Endothelial cell of umbilical vein (primary cell): ENCODE measurements at regions not wholly inside any gene's neighbourhood (a gene's known extent, or its start where the extent isn't known, plus 50 kb on each side); places are given as distances from the start of the nearest gene placed in this dataset.
"Not testable (repeated sequence)": the region's sequence is repeated elsewhere in the genome, so short reads cannot be mapped to it uniquely, and the experiment has no call there.

Source experiments
- BruUV-seq: library from RNA; stranded (reverse); fragments of 400-500 nt; replicated peaks from 2 replicates; lab custom pipeline; 2021; lab: Mats Ljungman, UMichigan
- CTCF ChIA-PET: fragments of 300-600, 350-600 bp; sonication (Branson Sonifier 250); formaldehyde crosslinking; loops from one replicate; lab custom pipeline; 2021; ENCODE audit warnings: antibody characterized with exemption, inconsistent platforms; lab: Charles Lee
- POLR2A ChIA-PET: fragments of 300-600, 350-600 bp; sonication (Branson Sonifier 250); formaldehyde crosslinking; loops from one replicate; lab custom pipeline; 2021; ENCODE audit warnings: antibody characterized with exemption, inconsistent platforms; lab: Charles Lee
- DNase-seq: peaks from one replicate; pipeline ENCODE4 v3.0.0-alpha.2; 2011; ENCODE audit warnings: low read depth, low spot score
- FAIRE-seq: peaks from 2 replicates; lab custom pipeline; 2011; peaks lifted over from hg19 to GRCh38; lab: Jason Lieb, UNC
- H2AFZ ChIP-seq: 2 replicates; pipeline ENCODE4 v1.6.0; 2012; ENCODE audit warnings: low read depth, low read length, control low read depth, inconsistent platforms
- H3K27ac ChIP-seq: 2 replicates; pipeline ENCODE4 v1.5.1; 2011; ENCODE audit warnings: low read depth, mild to moderate bottlenecking, control low read depth, low read length, moderate library complexity; ENCODE audit not compliant: insufficient read depth
- H3K27me3 ChIP-seq, 2 experiments: 2 replicates each; pipeline versions ENCODE4 v1.6.0 to v1.6.1; 2011; ENCODE audit warnings: low read length in 2 of 2, mixed read lengths in 1 of 2; ENCODE audit not compliant: control insufficient read depth in 2 of 2, insufficient read depth in 2 of 2
- H3K36me3 ChIP-seq, 2 experiments: 2 replicates in 1 of 2; 3 replicates in 1 of 2; pipeline ENCODE4 v1.5.1; 2011; ENCODE audit warnings: low read length in 2 of 2, mild to moderate bottlenecking in 1 of 2, moderate library complexity in 1 of 2; ENCODE audit not compliant: control insufficient read depth in 2 of 2, insufficient read depth in 2 of 2; ENCODE audit errors: extremely low read depth in 1 of 2
- H3K4me1 ChIP-seq: 3 replicates; pipeline ENCODE4 v1.5.1; 2011; ENCODE audit warnings: mild to moderate bottlenecking, low read length; ENCODE audit not compliant: control insufficient read depth, insufficient read depth; ENCODE audit errors: extremely low read depth
- H3K4me2 ChIP-seq: 2 replicates; pipeline ENCODE4 v1.6.1; 2011; ENCODE audit warnings: low read length, control low read depth, mixed read lengths; ENCODE audit not compliant: insufficient read depth
- H3K4me3 ChIP-seq, 3 experiments: fragments of 200-600 bp in 1 of 3; sonication (generic), shearing (Covaris generic) in 1 of 3; replicated peaks in 1 of 3; 2 replicates each; pipeline ENCODE4 v1.5.1; 2011 to 2016; ENCODE audit warnings: control low read depth in 3 of 3, low read length in 3 of 3, mild to moderate bottlenecking in 2 of 3, inconsistent platforms in 1 of 3, low read depth in 1 of 3, moderate library complexity in 1 of 3; ENCODE audit not compliant: insufficient read depth in 1 of 3
- H3K79me2 ChIP-seq: 2 replicates; pipeline ENCODE4 v1.6.0; 2012; ENCODE audit warnings: low read length, inconsistent platforms; ENCODE audit not compliant: control insufficient read depth, insufficient read depth
- H3K9ac ChIP-seq: replicated peaks from 2 replicates; pipeline ENCODE3; 2011; ENCODE audit warnings: low read length, control low read depth; ENCODE audit not compliant: insufficient read depth; ENCODE audit errors: extremely low read depth
- H3K9me1 ChIP-seq: replicated peaks from 3 replicates; pipeline ENCODE4 v1.6.0; 2011; ENCODE audit warnings: mild to moderate bottlenecking, low read length; ENCODE audit not compliant: control insufficient read depth, insufficient read depth; ENCODE audit errors: extremely low read depth
- H3K9me3 ChIP-seq: replicated peaks from 2 replicates; pipeline ENCODE4 v1.5.1; 2012; ENCODE audit warnings: low read length, inconsistent platforms; ENCODE audit not compliant: control insufficient read depth, insufficient read depth
- H4K20me1 ChIP-seq: replicated peaks from 2 replicates; pipeline ENCODE3; 2011; ENCODE audit warnings: mild to moderate bottlenecking, low read length; ENCODE audit not compliant: control insufficient read depth, insufficient read depth; ENCODE audit errors: extremely low read depth
- CTCF ChIP-seq, 2 donors: IDR thresholded peaks; 1 replicate in 1 of 2; 2 replicates in 1 of 2; pipeline ENCODE4 v1.5.1; 2011; ENCODE audit warnings: low read length in 2 of 2, mild to moderate bottlenecking in 2 of 2, moderate library complexity in 2 of 2, control low read depth in 1 of 2, inconsistent platforms in 1 of 2, low read depth in 1 of 2; ENCODE audit not compliant: insufficient read depth in 1 of 2; ENCODE audit errors: extremely low read depth in 1 of 2
- EZH2 ChIP-seq: IDR thresholded peaks from 2 replicates; pipeline ENCODE4 v1.6.1; 2012; ENCODE audit warnings: borderline replicate concordance, low read depth, mild to moderate bottlenecking, moderate library complexity, low read length, inconsistent platforms; ENCODE audit not compliant: severe bottlenecking
- FOS ChIP-seq: IDR thresholded peaks from 2 replicates; pipeline ENCODE4 v1.6.1; 2011; ENCODE audit warnings: mild to moderate bottlenecking, low read length, moderate library complexity, borderline replicate concordance; ENCODE audit not compliant: insufficient read depth
- GATA2 ChIP-seq: IDR thresholded peaks from 2 replicates; pipeline ENCODE4 v1.7.0; 2011; ENCODE audit warnings: low read depth, mild to moderate bottlenecking, moderate library complexity, mixed read lengths, low read length; ENCODE audit not compliant: insufficient read length, insufficient read depth
- JUN ChIP-seq: IDR thresholded peaks from 2 replicates; pipeline ENCODE4 v1.6.1; 2011; ENCODE audit warnings: borderline replicate concordance, low read depth; ENCODE audit not compliant: insufficient read length, insufficient read depth
- MYC ChIP-seq: IDR thresholded peaks from one replicate; pipeline ENCODE4 v1.6.1; 2011; ENCODE audit warnings: mild to moderate bottlenecking, low read depth, low read length
- POLR2A ChIP-seq: IDR thresholded peaks from 2 replicates; pipeline ENCODE4 v1.6.1; 2012; ENCODE audit warnings: low read depth, mild to moderate bottlenecking, control low read depth, low read length
- POLR2AphosphoS5 ChIP-seq: IDR thresholded peaks from 2 replicates; pipeline ENCODE4 v1.6.1; 2012; ENCODE audit warnings: low read depth, mild to moderate bottlenecking, control low read depth, low read length, moderate library complexity; ENCODE audit not compliant: insufficient read depth
- dilution Hi-C: fragments of 300-500 bp; cut with MboI; formaldehyde crosslinking; loops from one replicate; pipeline ENCODE4 v1.15.0; 2019; ENCODE audit warnings: low sequenced_read_pairs; ENCODE audit not compliant: extremely low pct_ligation_motif_present
- intact Hi-C: fragments of 100-400 bp; cut with micrococcal nuclease; formaldehyde crosslinking; loops from one replicate; pipeline ENCODE4 v1.10.0; 2022
- TF ChIP-seq, protein P1 (sequence below): IDR thresholded peaks from 2 replicates; pipeline ENCODE4 v1.6.1; 2011; ENCODE audit not compliant: insufficient read depth, insufficient read length

DNA sequence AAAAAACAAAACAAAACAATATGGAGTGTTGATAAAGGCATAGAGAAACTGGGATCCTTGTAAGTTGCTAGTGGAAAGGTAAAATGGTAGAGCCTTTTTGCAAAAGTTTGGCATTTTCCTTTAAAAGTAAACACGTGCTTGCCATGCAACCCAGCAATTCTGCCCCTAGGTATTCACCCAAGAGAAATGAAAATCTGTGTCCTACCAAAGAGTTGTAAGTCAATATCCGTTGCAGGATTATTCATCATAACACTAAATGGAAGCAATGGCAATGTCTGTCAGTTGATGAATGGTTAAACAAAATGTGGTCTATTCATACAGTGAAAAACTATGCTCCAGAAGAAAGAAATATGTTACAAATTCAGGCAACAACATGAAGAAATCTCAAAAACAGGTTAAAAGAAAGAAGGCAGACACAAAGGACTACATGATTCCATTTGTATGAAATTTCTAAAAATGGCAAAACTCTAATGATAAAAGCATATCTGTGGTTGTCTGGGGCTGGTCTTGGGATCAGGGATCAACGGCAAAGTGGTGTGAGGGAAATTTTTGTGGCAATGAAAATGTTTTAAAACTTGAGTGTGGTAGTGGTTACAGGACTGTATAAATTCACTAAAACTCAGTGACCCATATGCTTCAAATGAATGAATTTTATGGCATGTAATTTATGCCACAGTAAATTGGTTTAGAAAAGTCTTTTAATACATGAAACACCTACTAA, 229.6 kb downstream of the OPA1 start:
- FAIRE-seq (peak; percentile 43), DNase-seq (no peak)
- TF ChIP-seq EZH2 (no peak), CTCF (IDR thresholded peaks at IDR 0.05; ENCODE audit: extremely low read depth in 1 of 2, insufficient read depth in 1 of 2, low read depth in 1 of 2, low read length in 2 of 2) (no peak), FOS (no peak), GATA2 (no peak), MYC (no peak), POLR2AphosphoS5 (no peak), JUN (no peak), POLR2A (no peak)
- TF ChIP-seq, protein P1, sequence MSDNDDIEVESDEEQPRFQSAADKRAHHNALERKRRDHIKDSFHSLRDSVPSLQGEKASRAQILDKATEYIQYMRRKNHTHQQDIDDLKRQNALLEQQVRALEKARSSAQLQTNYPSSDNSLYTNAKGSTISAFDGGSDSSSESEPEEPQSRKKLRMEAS, result no peak
- peaks cover 5 to 15% of the 10 kb centered on the region in 2 experiments for H3K27me3 ChIP-seq
- H3K9me3 ChIP-seq, result no peaks in the 10 kb centered on the region
- H3K27ac ChIP-seq, result no peak overlapping the region
- H3K36me3 ChIP-seq, result no peaks in the 10 kb centered on the region
- BruUV-seq, result no TSS peak
- POLR2A ChIA-PET, result interaction anchor here (0.6 to 0.7 kb wide), 2 partner anchors 10 to 15 kb away, joined by 3 to 5 read pairs; no protein-coding TSS in a partner anchor
- H3K4me2 ChIP-seq, result no peak overlapping the region
- H3K9me1 ChIP-seq, result no peaks in the 10 kb centered on the region
- H2AFZ ChIP-seq, result no peak overlapping the region
- no peaks in the 10 kb centered on the region for H3K79me2 ChIP-seq
- intact Hi-C loops, result no loop called here
- H3K4me1 ChIP-seq, result no peaks in the 10 kb centered on the region
- CTCF ChIA-PET, result no interaction called here
- dilution Hi-C loops, result no loop called here
- H3K9ac ChIP-seq, result no peak overlapping the region
- H4K20me1 ChIP-seq, result no peaks in the 10 kb centered on the region
- H3K4me3 ChIP-seq, result no peak overlapping the region

DNA sequence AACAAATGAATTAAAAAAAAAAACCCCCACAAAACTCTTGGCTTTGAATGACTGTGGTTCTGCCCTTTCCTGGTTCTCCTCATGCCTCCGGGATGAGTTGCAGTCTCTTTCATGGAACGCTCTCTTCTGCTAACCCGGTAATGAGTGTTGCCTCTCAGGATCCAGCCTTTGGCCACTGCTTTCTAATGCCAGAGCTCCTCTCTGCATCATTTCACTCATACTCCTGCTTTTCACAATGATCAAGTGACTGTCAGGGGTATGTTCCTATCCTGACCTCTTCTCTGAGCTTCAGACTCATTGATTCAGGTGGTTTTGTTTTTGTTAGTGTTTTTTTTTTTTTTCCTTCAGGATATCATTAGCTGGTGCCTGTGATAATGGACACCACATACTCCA, 230.2 kb downstream of the OPA1 start:
- H3K4me1 ChIP-seq, H3K36me3 ChIP-seq, FAIRE-seq, CTCF ChIA-PET, H3K79me2 ChIP-seq, intact Hi-C loops, H3K9ac ChIP-seq, H3K9me1 ChIP-seq, H3K4me2 ChIP-seq, BruUV-seq, DNase-seq, H4K20me1 ChIP-seq, H3K27ac ChIP-seq, H2AFZ ChIP-seq, H3K9me3 ChIP-seq, dilution Hi-C loops, H3K4me3 ChIP-seq: not testable (repeated sequence)
- peaks cover 5 to 15% of the 10 kb centered on the region in 2 experiments for H3K27me3 ChIP-seq
- POLR2A ChIA-PET, result interaction anchor here (0.6 to 0.7 kb wide), 3 partner anchors 10 to 113 kb away, joined by 3 to 5 read pairs (median 4); no protein-coding TSS in a partner anchor
